NCI-H1105 treated with DMSO at 0.1 percent for 48 hours (cell line): ENCODE measurements at regions not wholly inside any gene's neighbourhood (a gene's known extent, or its start where the extent isn't known, plus 50 kb on each side); places are given as distances from the start of the nearest gene placed in this dataset.
"Not testable (repeated sequence)": the region's sequence is repeated elsewhere in the genome, so short reads cannot be mapped to it uniquely, and the experiment has no call there.

Source experiments
- DNase-seq: peaks from one replicate; lab custom pipeline; 2025; lab: John Stamatoyannopoulos, UW

DNA sequence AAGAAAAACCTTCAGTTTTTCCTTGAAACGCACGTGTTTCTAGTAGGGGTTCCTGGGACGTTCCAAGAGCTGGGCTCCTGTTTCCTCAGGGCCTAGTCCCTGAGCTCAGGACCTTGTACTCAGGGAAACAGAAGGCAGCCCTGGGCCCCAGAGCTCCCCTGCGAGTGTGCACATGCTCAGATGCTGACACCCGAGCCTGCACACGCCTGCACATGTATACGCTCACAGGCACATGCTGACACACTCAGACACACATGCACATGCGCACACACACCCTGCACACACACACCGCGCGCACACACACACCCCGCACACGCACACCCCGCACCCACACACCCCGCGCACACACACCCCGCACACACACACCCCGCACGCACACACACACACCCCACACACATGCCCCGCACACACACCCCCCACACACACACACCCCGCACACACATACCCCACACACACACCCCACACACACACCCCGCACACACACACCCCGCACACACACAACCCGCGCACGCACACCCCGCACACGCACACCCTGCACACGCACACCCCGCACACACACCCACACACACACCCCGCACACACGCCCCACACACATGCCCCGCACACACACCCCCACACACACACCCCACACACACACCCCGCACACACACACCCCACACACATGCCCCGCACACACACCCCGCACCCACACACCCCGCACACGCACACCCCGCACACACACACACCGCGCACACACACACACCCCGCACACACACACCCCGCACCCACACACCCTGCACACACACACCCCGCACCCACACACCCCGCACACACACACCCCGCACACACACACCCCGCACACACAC lies 52.2 kb downstream of the CALML3 start:
- DNase-seq, result no peak

DNA sequence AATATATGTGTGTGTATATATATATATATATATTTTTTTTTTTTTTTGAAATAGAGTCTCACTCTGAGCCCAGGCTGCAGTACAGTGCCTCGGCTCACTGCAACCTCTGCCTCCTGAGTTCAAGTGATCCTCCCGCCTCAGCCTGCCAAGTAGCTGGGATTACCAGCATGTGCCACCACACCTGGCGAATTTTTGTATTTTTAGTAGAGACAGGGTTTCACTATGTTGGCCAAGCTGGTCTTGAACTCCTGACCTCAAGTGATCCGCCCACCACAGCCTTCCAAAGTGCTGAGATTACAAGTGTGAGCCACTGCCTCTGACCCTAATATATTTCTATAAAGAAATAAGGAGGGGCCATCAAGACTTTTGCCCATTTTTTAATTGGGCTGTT lies 55.3 kb downstream of the CALML3 start:
- not testable (repeated sequence) for DNase-seq

DNA sequence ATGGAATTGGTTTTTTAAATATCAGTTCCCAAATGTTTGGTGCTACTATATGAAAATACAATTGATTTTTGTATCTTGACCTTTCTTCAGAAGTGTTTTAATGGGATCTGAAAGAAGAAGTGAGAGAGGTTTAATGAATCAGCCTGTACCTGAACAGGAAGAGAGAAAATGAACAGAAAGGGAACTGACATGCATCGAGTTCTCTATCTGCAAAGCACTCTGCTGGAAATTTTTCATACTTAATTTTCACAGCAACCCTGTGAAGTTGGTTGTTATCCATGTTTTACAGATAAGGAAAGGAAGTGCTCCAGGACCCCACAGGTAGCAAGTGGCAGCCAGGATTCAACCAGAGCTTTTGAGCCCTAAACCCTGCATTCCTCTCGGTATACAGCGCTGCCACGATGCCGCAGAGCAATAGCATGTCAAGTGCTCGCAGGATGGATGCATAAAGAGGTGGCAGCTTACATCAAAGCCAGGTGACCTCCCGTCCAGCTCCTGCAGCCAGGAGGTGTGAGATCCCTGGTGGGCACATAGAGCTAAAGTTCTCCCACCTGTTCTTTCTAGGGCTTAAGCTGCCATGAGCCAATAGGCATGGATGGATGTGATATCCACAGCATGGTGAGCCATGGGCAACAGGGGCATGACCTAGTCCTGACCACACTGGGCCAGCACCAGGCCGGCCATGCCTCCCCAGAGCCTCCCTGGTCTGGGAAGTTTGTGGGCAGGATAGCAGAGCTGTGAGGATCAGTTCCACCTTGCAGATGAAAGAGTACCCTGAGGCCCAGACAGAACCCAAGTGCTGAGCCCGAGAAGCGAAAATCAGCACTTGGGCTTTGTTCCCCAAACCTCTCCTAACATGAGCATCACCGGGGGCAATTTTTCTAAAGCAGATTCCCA lies 57.2 kb downstream of the CALML3 start:
- no peak for DNase-seq

DNA sequence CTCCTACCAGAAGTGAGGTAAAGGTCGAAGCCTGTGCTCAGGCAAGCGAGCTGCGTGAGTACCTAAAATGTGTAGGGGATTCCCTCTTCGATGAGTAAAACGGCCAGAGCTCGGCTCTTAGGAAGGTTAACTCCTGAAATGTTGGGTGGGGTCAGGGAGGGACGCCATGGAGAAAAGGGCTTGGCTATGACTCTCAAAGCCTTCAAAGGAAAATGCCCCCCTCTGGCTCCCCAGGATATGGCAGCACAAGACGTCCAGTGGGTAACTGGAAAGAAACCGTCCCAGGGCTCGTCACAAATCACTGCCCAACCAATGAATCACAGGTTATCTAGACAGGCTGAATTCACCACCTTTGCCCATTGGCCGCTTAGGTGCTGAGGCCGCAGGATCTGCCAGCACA lies 58.0 kb downstream of the CALML3 start:
- DNase-seq, result no peak

DNA sequence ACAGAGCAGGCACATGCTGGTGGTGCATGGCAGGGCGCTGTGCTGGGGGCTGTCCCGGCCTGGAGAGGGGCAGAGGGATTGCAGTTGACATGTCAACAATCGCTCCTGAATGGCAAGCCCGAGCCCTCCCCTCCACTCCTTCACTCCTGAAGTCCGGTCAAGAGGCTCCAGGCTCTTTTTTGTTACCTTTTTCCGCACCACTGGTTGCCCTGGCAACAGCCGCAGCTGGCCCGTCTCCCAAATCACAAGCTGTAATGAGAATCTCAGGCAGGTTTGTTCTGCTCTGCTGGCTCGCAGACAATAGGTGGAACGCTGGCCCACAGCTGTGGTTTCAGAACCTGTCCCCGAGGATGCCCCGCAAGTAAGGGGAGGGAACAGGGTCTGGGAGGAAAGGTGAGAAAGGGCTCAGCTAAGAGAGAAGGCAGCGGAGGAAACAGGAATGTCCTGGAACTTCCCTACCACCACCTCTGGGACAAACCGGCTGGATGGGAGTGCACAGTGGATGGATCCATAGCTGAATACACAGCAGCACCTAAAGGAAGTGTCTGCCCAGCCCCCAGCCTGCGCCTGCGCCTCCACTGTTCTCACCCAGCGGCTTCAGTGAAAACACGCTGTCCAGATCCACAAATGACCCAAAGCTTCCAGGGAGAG lies 58.9 kb downstream of the CALML3 start:
- peak; percentile 90 for DNase-seq

DNA sequence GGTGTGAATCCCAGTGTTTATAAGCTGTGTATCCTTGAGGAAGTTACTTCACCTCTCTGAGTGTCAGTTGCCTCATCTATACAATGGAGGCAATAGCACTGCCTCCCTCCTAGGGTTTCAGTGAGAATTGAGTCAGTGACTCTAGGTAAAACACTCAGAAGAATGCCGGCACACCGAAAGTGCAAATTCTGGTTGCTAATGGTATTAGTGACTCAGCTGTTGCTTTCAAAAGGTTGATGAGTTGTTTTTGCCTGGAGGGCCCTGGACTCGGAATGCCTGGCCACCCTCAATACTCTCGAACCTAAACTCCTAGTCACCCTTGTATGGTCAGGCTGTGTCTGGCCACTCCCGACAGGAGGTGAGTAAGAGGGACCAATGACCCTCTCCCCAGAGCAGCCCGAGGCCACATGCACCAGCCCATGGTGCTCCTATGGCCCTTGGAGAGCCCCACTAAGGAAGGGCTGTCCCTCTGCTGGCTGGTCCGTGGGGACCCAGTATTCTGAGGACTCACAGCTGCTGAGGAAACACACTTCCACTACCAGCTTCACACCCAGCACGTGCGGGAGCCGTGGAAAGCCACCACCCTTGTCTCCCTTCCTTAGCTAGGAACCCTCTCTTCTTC lies 60.2 kb downstream of the CALML3 start:
- DNase-seq, result no peak

DNA sequence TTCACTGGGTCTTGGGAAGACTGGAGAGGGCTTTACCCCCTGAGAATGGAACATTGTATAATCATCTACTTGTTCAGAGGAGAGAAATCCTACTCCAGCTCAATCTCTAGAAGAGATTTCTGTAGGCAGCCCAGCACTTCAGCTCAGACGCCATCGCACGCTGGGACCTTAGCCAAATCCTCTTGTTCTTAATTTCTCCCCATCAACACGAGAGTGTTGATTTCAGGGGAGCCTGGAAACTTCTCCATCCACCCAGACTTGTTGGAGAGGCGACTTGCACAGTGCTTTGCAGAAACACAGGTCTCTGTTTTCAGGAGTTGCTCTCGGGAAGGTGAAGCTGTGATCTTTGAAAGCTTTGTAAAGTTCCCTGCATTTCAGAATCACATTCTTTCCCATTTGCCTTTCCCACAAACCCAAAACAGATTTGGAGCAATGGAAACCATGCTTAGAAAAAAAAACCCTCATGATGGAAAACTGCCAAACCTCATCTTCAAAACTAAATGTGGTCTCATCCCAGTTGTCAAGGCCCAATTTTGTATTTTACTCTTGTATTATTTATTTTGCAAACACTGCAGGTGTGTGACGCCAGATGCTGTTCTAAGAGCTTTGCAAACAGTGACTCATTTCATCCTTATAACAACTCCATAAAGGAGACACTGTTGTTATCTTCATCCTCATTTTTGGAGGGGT lies 60.9 kb downstream of the CALML3 start:
- DNase-seq, result peak; percentile 82

DNA sequence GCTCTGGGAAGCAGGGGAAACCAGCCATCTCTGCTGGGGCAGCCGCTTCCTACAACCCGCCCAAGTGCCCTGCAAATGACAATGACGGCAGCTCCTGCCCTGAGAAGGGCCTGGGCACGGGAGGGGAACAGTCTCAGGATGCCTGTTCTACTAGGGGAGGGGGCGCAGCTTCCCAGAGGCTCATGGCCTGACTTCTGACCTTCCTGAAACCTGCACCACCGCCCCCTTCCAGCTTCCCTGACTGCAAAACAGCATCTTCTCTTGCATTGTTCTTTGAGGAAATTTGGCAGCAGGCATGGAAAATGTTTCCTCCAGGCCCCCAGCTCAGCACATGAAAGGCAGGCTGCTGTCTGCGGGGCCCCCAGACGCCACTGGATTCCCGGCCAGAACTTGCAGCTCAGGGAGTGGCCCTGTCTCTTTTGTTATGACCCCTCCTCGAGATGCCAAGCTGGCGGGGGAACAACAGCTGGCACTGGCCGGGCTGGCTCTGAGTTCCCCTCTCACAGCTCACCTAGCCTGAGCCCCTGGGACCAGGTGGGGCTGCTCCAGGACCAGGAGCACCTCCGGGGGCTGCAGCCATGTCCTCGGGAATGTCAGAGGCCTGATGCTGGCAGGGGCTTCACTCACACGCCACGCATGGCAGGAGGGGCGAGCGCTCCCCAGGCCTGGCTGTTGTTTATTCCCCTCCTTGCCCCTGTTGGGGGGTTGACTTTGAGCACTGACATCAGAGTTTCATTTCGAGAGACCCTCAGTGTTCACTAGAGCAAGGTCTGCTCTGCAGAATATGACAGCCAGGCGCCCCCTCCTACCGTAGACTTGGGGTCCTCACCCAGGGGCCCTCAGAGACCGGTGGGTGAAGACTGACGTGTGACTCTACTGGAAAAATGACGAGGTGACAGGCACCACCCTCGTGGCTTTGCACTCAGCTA lies 62.7 kb downstream of the CALML3 start:
- no peak for DNase-seq

DNA sequence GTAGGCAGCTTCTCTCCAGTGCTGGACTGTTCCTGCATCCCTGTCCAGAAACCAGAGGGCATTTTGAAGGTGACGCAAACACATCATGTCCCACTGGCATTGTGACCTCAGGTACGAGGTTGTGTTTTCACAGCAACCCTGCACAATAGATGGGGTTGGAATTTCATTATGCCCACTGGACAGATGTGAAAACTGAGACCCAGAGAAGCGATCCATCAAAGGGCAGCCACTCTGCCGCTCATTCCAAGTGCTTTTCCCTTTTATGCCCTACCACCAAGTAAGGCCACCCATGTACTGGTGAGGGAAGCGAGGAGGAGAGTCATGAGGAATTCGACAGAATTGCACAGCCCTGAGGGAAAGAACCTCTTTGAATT lies 63.3 kb downstream of the CALML3 start:
- DNase-seq, result no peak

DNA sequence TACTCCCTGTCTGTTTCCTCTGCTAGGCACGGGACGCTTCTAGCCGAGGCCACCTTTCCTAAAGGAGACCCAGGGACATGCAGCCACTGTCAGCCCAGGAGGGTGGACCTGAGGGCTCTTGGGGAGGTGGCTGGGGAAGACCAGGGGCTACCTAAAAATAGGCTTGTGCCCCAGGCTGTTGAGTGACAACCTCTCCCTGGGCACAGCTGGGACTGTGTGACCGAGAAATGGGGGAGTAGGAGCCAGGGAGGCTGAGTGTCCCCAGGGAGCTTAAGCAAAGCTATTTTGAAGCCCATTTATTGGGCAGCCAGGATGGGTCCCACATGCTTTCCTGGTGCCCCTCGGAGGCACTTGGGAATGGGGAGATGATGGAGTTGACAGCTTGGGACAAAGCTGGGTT lies 63.8 kb downstream of the CALML3 start:
- no peak for DNase-seq
